ENCODE measurements at regions not wholly inside any gene's neighbourhood (a gene's known extent, or its start where the extent isn't known, plus 50 kb on each side); places are given as distances from the start of the nearest gene placed in this dataset.

GRCh38 chr9:12163723-12164458 lies 529.3 kb upstream of the TYRP1 start:
- H3K4me3 Mint-ChIP-seq = no peak overlapping the region
- H3K4me1 Mint-ChIP-seq = no peaks in the 10 kb centered on the region
- H3K9me3 Mint-ChIP-seq = peaks cover 4% of the 10 kb centered on the region; the same call in 1 of the 2 replicates
- CTCF ChIA-PET = no interaction called here
- no peaks in the 10 kb centered on the region for H3K36me3 Mint-ChIP-seq
- no peak for TF ChIP-seq CDX4 (CRISPR knock-in tag; IDR thresholded peaks at IDR 0.05; ENCODE audit: borderline replicate concordance)
- no peak for TF ChIP-seq ZNF512 (CRISPR knock-in tag; IDR thresholded peaks at IDR 0.05; ENCODE audit: borderline replicate concordance)
- TF ChIP-seq ATF2 (CRISPR knock-in tag; IDR thresholded peaks at IDR 0.05; ENCODE audit: borderline replicate concordance, low read depth) = no peak
- no peak for TF ChIP-seq ZNF416 (CRISPR knock-in tag; IDR thresholded peaks at IDR 0.05)
- no peak for TF ChIP-seq MYBL2 (CRISPR knock-in tag; IDR thresholded peaks at IDR 0.05)
- TF ChIP-seq ATF1 (CRISPR knock-in tag; IDR thresholded peaks at IDR 0.05) = no peak
- no peak for TF ChIP-seq PREB (CRISPR knock-in tag; IDR thresholded peaks at IDR 0.05; ENCODE audit: borderline replicate concordance)
- no peak for TF ChIP-seq NFATC4 (CRISPR knock-in tag; IDR thresholded peaks at IDR 0.05)
- TF ChIP-seq USF1 (CRISPR knock-in tag; IDR thresholded peaks at IDR 0.05) = no peak
- no peak for TF ChIP-seq ZNF423 (CRISPR knock-in tag; IDR thresholded peaks at IDR 0.05)
- TF ChIP-seq ZNF425 (CRISPR knock-in tag; conservative IDR thresholded peaks at IDR 0.05) = no peak
- no peak for TF ChIP-seq ZNF532 (CRISPR knock-in tag; IDR thresholded peaks at IDR 0.05; ENCODE audit: borderline replicate concordance)
- POLR2A ChIA-PET = no interaction called here
- DNase-seq (ENCODE audit: low spot score) (no peak), ATAC-seq (no peak)
- H3K27ac Mint-ChIP-seq = no peak overlapping the region
- H3K27me3 Mint-ChIP-seq (ENCODE audit: low read depth) = no peaks in the 10 kb centered on the region
